Keratinocyte (primary cell): ENCODE measurements at regions not wholly inside any gene's neighbourhood (a gene's known extent, or its start where the extent isn't known, plus 50 kb on each side); places are given as distances from the start of the nearest gene placed in this dataset.

Source experiments
- DNase-seq: peaks from one replicate; pipeline ENCODE4 v3.0.0-alpha.2; 2011; ENCODE audit warnings: low read depth, missing footprints, low spot score
- FAIRE-seq: peaks from 2 replicates; lab custom pipeline; 2011; peaks lifted over from hg19 to GRCh38; lab: Jason Lieb, UNC
- H2AFZ ChIP-seq: 2 replicates; pipeline ENCODE4 v1.6.0; 2012; ENCODE audit warnings: low read length, control low read depth, inconsistent platforms; ENCODE audit not compliant: control insufficient read depth
- H3K27ac ChIP-seq: 2 replicates; pipeline ENCODE4 v1.5.1; 2011; ENCODE audit warnings: low read length; ENCODE audit not compliant: control insufficient read depth, insufficient read depth
- H3K27me3 ChIP-seq: 3 replicates; pipeline ENCODE4 v1.6.0; 2011; ENCODE audit warnings: low read length; ENCODE audit not compliant: control insufficient read depth, insufficient read depth; ENCODE audit errors: extremely low read depth
- H3K36me3 ChIP-seq, 2 experiments: 2 replicates in 1 of 2; 3 replicates in 1 of 2; pipeline ENCODE4 v1.5.1; 2011; ENCODE audit warnings: low read length in 2 of 2, mild to moderate bottlenecking in 1 of 2; ENCODE audit not compliant: control insufficient read depth in 2 of 2, insufficient read depth in 2 of 2; ENCODE audit errors: extremely low read depth in 1 of 2
- H3K4me1 ChIP-seq: 3 replicates; pipeline ENCODE4 v1.5.1; 2011; ENCODE audit warnings: low read length; ENCODE audit not compliant: control insufficient read depth, insufficient read depth; ENCODE audit errors: extremely low read depth
- H3K4me2 ChIP-seq: 3 replicates; pipeline ENCODE4 v1.6.0; 2011; ENCODE audit warnings: low read depth, low read length; ENCODE audit not compliant: control insufficient read depth, insufficient read depth; ENCODE audit errors: extremely low read depth
- H3K4me3 ChIP-seq, 3 experiments: fragments of 200-600 bp in 1 of 3; sonication (generic) in 1 of 3; 2 replicates in 2 of 3; 3 replicates in 1 of 3; pipeline ENCODE4 v1.5.1; 2011 to 2016; ENCODE audit warnings: low read length in 3 of 3, mild to moderate bottlenecking in 3 of 3, control low read depth in 2 of 3, inconsistent platforms in 1 of 3, low read depth in 1 of 3, mixed read lengths in 1 of 3, mixed run types in 1 of 3, moderate library complexity in 1 of 3; ENCODE audit not compliant: control insufficient read depth in 2 of 3, insufficient read depth in 2 of 3; ENCODE audit errors: extremely low read depth in 1 of 3
- H3K79me2 ChIP-seq: 2 replicates; pipeline ENCODE4 v1.6.0; 2012; ENCODE audit warnings: low read length; ENCODE audit not compliant: control insufficient read depth, insufficient read depth
- H3K9ac ChIP-seq: 3 replicates; pipeline ENCODE4 v1.6.0; 2011; ENCODE audit warnings: low read length; ENCODE audit not compliant: control insufficient read depth, insufficient read depth; ENCODE audit errors: extremely low read depth
- H3K9me1 ChIP-seq: 3 replicates; pipeline ENCODE4 v1.6.0; 2011; ENCODE audit warnings: low read length; ENCODE audit not compliant: control insufficient read depth, insufficient read depth; ENCODE audit errors: extremely low read depth
- H3K9me3 ChIP-seq: 2 replicates; pipeline ENCODE4 v1.5.1; 2012; ENCODE audit warnings: low read depth, low read length; ENCODE audit not compliant: control insufficient read depth
- H4K20me1 ChIP-seq: 3 replicates; pipeline ENCODE4 v1.6.0; 2011; ENCODE audit warnings: low read length; ENCODE audit not compliant: control insufficient read depth, insufficient read depth; ENCODE audit errors: extremely low read depth
- EZH2 ChIP-seq: IDR thresholded peaks from one replicate; pipeline ENCODE4 v1.6.1; 2012; ENCODE audit warnings: inconsistent platforms, mild to moderate bottlenecking, low read length, moderate library complexity
- dilution Hi-C: fragments of 300-500 bp; cut with MboI; formaldehyde crosslinking; loops from one replicate; pipeline ENCODE4 v1.7.0; 2020; ENCODE audit warnings: low sequenced_read_pairs; ENCODE audit not compliant: extremely low pct_ligation_motif_present
- TF ChIP-seq, protein P1 (sequence below), 3 experiments: IDR thresholded peaks in 1 of 3; conservative IDR thresholded peaks in 1 of 3; optimal IDR thresholded peaks in 1 of 3; 2 replicates in 2 of 3; 3 replicates in 1 of 3; pipeline versions ENCODE3 to v1.5.1; 2011; ENCODE audit warnings: low read length in 3 of 3, mild to moderate bottlenecking in 3 of 3, moderate library complexity in 2 of 3, control low read depth in 1 of 3, inconsistent platforms in 1 of 3; ENCODE audit not compliant: insufficient read depth in 2 of 3; ENCODE audit errors: extremely low read depth in 1 of 3

DNA sequence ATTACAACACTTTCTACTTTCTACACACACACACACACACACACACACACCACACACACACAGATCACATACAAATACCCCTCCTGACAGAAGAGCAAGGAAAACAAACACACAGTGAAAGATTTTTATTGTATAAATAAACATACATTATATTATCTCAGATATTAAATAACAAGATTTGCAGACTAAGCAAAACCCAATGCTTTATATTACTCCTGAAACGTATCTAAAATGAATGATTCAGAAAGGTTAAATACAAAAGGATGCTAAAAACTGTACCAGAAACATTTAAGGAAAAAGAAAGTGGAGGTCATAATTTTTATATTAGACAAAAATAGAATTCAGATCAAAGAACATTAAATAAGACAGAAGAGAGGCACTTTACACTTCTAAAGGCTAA, 208.3 kb upstream of the NPSR1 start:
- Histone ChIP-seq H3K4me2 (no peak overlapping the region), H3K9me3 (no peaks in the 10 kb centered on the region), H3K9ac (no peak overlapping the region), H3K4me1 (peaks cover 3% of the 10 kb centered on the region), H3K4me3 (no peak overlapping the region), H3K79me2 (no peaks in the 10 kb centered on the region), H3K27me3 (no peaks in the 10 kb centered on the region), H2AFZ (no peak overlapping the region), H3K27ac (no peak overlapping the region), H3K9me1 (no peaks in the 10 kb centered on the region), H4K20me1 (no peaks in the 10 kb centered on the region), H3K36me3 (no peaks in the 10 kb centered on the region)
- dilution Hi-C loops = no loop called here
- no peak for DNase-seq
- FAIRE-seq = no peak
- TF ChIP-seq, protein P1, sequence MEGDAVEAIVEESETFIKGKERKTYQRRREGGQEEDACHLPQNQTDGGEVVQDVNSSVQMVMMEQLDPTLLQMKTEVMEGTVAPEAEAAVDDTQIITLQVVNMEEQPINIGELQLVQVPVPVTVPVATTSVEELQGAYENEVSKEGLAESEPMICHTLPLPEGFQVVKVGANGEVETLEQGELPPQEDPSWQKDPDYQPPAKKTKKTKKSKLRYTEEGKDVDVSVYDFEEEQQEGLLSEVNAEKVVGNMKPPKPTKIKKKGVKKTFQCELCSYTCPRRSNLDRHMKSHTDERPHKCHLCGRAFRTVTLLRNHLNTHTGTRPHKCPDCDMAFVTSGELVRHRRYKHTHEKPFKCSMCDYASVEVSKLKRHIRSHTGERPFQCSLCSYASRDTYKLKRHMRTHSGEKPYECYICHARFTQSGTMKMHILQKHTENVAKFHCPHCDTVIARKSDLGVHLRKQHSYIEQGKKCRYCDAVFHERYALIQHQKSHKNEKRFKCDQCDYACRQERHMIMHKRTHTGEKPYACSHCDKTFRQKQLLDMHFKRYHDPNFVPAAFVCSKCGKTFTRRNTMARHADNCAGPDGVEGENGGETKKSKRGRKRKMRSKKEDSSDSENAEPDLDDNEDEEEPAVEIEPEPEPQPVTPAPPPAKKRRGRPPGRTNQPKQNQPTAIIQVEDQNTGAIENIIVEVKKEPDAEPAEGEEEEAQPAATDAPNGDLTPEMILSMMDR (optimal IDR thresholded peaks at IDR 0.05 in 1 of 3, IDR thresholded peaks at IDR 0.05 in 1 of 3, conservative IDR thresholded peaks at IDR 0.05 in 1 of 3; ENCODE audit: extremely low read depth in 1 of 3, insufficient read depth in 2 of 3, low read length in 3 of 3) = no peak
- no peak for TF ChIP-seq EZH2

DNA sequence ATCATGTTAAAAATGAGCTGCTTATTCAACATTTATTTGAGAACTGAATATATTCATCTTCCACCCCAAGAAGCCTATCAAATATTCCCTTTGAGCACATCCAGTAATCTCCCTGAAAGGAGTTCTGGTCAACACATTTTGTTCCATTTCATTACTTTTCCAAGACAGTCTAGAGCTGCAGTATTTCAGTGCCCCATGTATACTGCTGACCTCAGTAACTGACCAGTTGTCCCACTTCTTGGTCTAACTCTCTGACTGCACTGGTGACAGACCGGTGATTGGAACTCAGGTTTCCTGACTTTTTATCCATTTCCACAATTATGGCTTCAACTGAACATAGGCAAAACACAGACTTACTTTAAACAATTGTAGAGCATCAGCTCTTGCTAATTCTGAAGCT, 206.8 kb upstream of the NPSR1 start:
- Histone ChIP-seq H3K9me1 (no peaks in the 10 kb centered on the region), H3K27ac (no peak overlapping the region), H3K4me3 (no peak overlapping the region), H3K27me3 (no peaks in the 10 kb centered on the region), H3K9me3 (no peaks in the 10 kb centered on the region), H3K9ac (no peak overlapping the region), H4K20me1 (no peaks in the 10 kb centered on the region), H3K36me3 (no peaks in the 10 kb centered on the region), H3K79me2 (no peaks in the 10 kb centered on the region), H2AFZ (no peak overlapping the region), H3K4me2 (no peak overlapping the region), H3K4me1 (peaks cover 3% of the 10 kb centered on the region)
- DNase-seq (no peak), FAIRE-seq (no peak)
- TF ChIP-seq EZH2 = no peak
- TF ChIP-seq, protein P1 (optimal IDR thresholded peaks at IDR 0.05 in 1 of 3, IDR thresholded peaks at IDR 0.05 in 1 of 3, conservative IDR thresholded peaks at IDR 0.05 in 1 of 3; ENCODE audit: extremely low read depth in 1 of 3, insufficient read depth in 2 of 3, low read length in 3 of 3) = no peak
- dilution Hi-C loops = no loop called here
